Heart right ventricle (tissue), 16 donors: ENCODE measurements at regions not wholly inside any gene's neighbourhood (a gene's known extent, or its start where the extent isn't known, plus 50 kb on each side); places are given as distances from the start of the nearest gene placed in this dataset.

Source experiments
- ATAC-seq, 8 donors: fragments of 200-7000 bp; cut with Tn5 transposase; one replicate each; pipeline ENCODE4 v1.9.1; 2020; ENCODE audit warnings: mild to moderate bottlenecking in 8 of 8, moderate library complexity in 8 of 8, moderate number of reproducible peaks in 1 of 8
- DNase-seq, 2 donors: peaks; one replicate each; pipeline ENCODE4 v3.0.0-alpha.2; 2020
- H3K27ac ChIP-seq, 10 donors: fragments of 200-600 bp; sonication (generic) in 2 of 10; one replicate each; pipeline versions ENCODE4 v1.5.0 to v1.8.0; 2020 to 2022; ENCODE audit warnings: mild to moderate bottlenecking in 3 of 10
- H3K27me3 ChIP-seq, 7 donors: fragments of 200-600 bp; one replicate each; pipeline ENCODE4 v1.8.0; 2021 to 2022; ENCODE audit warnings: mild to moderate bottlenecking in 2 of 7
- H3K36me3 ChIP-seq, 9 donors: fragments of 200-600 bp; sonication (generic) in 1 of 9; one replicate each; pipeline versions ENCODE4 v1.5.0 to v1.8.0; 2020 to 2022; ENCODE audit warnings: mild to moderate bottlenecking in 2 of 9
- H3K4me1 ChIP-seq, 9 donors: fragments of 200-600 bp; sonication (generic) in 1 of 9; one replicate each; pipeline versions ENCODE4 v1.5.0 to v1.8.0; 2020 to 2022; ENCODE audit warnings: mild to moderate bottlenecking in 4 of 9
- H3K4me3 ChIP-seq, 10 donors: fragments of 200-600 bp; sonication (generic) in 2 of 10; one replicate each; pipeline versions ENCODE4 v1.5.0 to v1.8.0; 2020 to 2022; ENCODE audit warnings: mild to moderate bottlenecking in 7 of 10, moderate library complexity in 2 of 10
- H3K9me3 ChIP-seq, 11 donors: fragments of 200-600 bp in 10 of 11; sonication (generic) in 2 of 11; one replicate each; pipeline versions ENCODE4 v1.5.0 to v1.8.0; 2013 to 2022; ENCODE audit warnings: mild to moderate bottlenecking in 2 of 11, control low read depth in 1 of 11, moderate library complexity in 1 of 11
- CTCF ChIP-seq, 9 donors: fragments of 200-600 bp; sonication (generic) in 2 of 9; IDR thresholded peaks; one replicate each; pipeline versions ENCODE4 v1.5.0 to v1.8.0; 2021 to 2022; ENCODE audit warnings: antibody characterized with exemption in 9 of 9, mild to moderate bottlenecking in 5 of 9, moderate library complexity in 1 of 9
- WGBS, 2 donors: extraction: QIAGEN DNeasy Blood & Tissue Kit; methylation state at CpG; one replicate each; pipeline ENCODE4 v1.1.7; 2013; ENCODE audit warnings: inconsistent platforms in 1 of 2; 5-methylcytosine and 5-hydroxymethylcytosine counted together
- intact Hi-C, 10 donors: fragments of 100-400 bp; cut with DNase I; formaldehyde crosslinking; loops; one replicate each; pipeline versions ENCODE4 v1.11.1 to v1.14.2; 2022
- donor health status: Arrhythmogenic right ventricular cardiomyopathy.
- donor health status: ischemic (EF 13 %, LVEDD 7.1; RV severe dilation, severe dysfunction).
- donor health status: healthy with polysubstance abuse.
- donor health status: DM: no; HTN: yes; CAD: no.
- donor health status: DM: no; HTN: no; CAD: no.
- donor health status: ischemic (EF 25% LVEDD 6.9; RV normal size, moderate dysfunction).
- donor health status: ischemic (EF 25% LVEDD 5.7; RV mildly dilated, moderate dysfunction).
- donor health status: healthy.
- donor health status: DM: yes; HTN: yes; CAD: no.
- donor health status: Ischemic cardiomyopathy.
- donor health status: ischemic (EF 35%, LVEDD 5.7; RV mildly dilated, moderate dysfunction).
- donor health status: nonischemic (EF 11% LVEDD 7.7; RV severe dilation, severe dysfunction).
- donor health status: DM: yes; HTN: yes; CAD: no.
- donor health status: PGD.
- donor health status: ischemic (EF 29% LVEDD 5.4; RV normal size, mild dysfunction).
- donor health status: nonischemic (EF 23%, LVEDD 6.1; RV moderate dilation, normal function).

GRCh38 chr1:37298769-37299168 is 175.6 kb upstream of the ZC3H12A start:
- ATAC-seq (no peak), DNase-seq (no peak)
- 59% methylated on average over 6 of the region's 6 CpGs for WGBS, 2 donors
- Histone ChIP-seq H3K27ac (no peak overlapping the region), H3K36me3 (no peaks in the 10 kb centered on the region), H3K27me3 (peaks cover 0 to 81% (median 43%) of the 10 kb centered on the region in 7 donors), H3K4me3 (no peak overlapping the region), H3K9me3 (no peaks in the 10 kb centered on the region), H3K4me1 (no peaks in the 10 kb centered on the region)
- no peak for TF ChIP-seq CTCF (IDR thresholded peaks at IDR 0.05)
- intact Hi-C loops, result no loop called here

GRCh38 chr1:37299216-37299615 is 175.2 kb upstream of the ZC3H12A start:
- 76 to 83% methylated on average over 5 of the region's 5 CpGs for WGBS, 2 donors
- Histone ChIP-seq H3K36me3 (no peaks in the 10 kb centered on the region), H3K4me3 (no peak overlapping the region), H3K4me1 (no peaks in the 10 kb centered on the region), H3K9me3 (no peaks in the 10 kb centered on the region), H3K27me3 (peaks cover 0 to 76% (median 43%) of the 10 kb centered on the region in 7 donors), H3K27ac (no peak overlapping the region)
- intact Hi-C loops, result no loop called here
- ATAC-seq (no peak), DNase-seq (no peak)
- no peak for TF ChIP-seq CTCF (IDR thresholded peaks at IDR 0.05)

GRCh38 chr1:37303884-37304574 is 170.4 kb upstream of the ZC3H12A start:
- 47 to 63% methylated on average over 3 of the region's 3 CpGs for WGBS, 2 donors
- ATAC-seq (no peak), DNase-seq (no peak)
- no peak for TF ChIP-seq CTCF (IDR thresholded peaks at IDR 0.05)
- H3K4me3 ChIP-seq, result no peak overlapping the region
- intact Hi-C loops, result no loop called here
- no peaks in the 10 kb centered on the region for H3K4me1 ChIP-seq
- H3K9me3 ChIP-seq, result no peaks in the 10 kb centered on the region
- peaks cover 0 to 57% (median 30%) of the 10 kb centered on the region in 7 donors for H3K27me3 ChIP-seq
- H3K36me3 ChIP-seq, result no peaks in the 10 kb centered on the region
- no peak overlapping the region for H3K27ac ChIP-seq

GRCh38 chr1:37305108-37305507 is 169.3 kb upstream of the ZC3H12A start:
- no peak overlapping the region for H3K27ac ChIP-seq
- no peak for TF ChIP-seq CTCF (IDR thresholded peaks at IDR 0.05)
- peaks cover 0 to 55% (median 31%) of the 10 kb centered on the region in 7 donors for H3K27me3 ChIP-seq
- DNase-seq (no peak), ATAC-seq (no peak)
- no peaks in the 10 kb centered on the region for H3K9me3 ChIP-seq
- intact Hi-C loops, result no loop called here
- H3K4me1 ChIP-seq, result no peaks in the 10 kb centered on the region
- H3K36me3 ChIP-seq, result no peaks in the 10 kb centered on the region
- no peak overlapping the region for H3K4me3 ChIP-seq
- WGBS, 2 donors, result 82 to 84% methylated on average over 1 of the region's 1 CpG
